COR-L47 (cell line): ENCODE measurements at regions not wholly inside any gene's neighbourhood (a gene's known extent, or its start where the extent isn't known, plus 50 kb on each side); places are given as distances from the start of the nearest gene placed in this dataset.

Experiments used
- DNase-seq: peaks from one replicate; lab custom pipeline; 2025; lab: John Stamatoyannopoulos, UW

DNA sequence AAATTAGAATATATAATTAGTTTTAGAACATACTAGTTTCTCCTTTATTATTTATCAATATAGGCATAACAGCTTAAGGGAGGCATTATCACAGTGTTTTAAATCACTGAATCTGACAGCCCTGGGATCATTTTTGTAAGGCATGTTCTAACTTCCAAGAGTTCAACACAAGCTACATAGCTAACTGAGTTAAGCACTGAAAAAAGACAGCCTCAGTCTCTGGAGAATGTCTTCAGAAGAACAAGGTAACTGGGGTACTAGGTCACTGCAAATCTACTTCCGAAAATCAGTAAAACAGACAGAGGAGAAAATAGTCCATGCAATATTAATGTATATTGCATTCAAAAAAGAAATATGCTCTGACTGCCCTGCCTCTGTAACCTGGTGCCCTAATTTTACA is 502.1 kb downstream of the RFC3 start:
- DNase-seq: no peak

DNA sequence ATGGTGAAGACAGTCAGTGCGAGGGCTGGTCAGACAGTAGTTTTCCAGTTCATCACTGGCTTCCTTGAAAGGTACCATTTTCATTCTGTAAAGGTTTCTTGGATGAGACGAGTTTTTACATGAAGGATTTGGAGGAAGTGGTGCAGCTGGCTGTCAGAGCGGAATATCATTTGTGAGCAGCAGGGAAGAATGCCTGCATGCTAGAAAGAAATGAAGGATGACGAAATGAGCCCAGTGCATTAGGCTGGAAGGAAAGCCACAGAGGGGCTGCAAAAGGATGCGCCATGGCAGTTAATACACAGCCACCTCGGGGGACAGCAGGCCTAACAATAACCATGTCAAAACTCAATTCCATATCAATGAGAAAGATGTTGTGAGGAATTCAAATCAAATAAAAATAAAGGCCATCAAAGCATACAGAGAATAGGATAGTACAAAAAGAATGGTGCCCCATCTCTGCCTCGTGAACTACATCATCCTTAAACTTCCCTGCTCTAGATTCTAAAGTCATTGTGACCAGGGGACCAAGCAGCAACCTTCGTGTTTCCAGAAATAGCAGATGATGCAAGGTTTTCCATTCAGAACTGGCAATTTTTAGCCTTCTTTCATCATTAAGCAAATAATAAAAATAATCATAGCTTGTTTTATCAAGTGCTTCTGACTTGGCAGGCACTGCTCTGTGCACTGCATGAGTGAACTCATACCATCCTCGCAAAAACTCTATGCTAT is 504.2 kb downstream of the RFC3 start:
- no peak for DNase-seq

DNA sequence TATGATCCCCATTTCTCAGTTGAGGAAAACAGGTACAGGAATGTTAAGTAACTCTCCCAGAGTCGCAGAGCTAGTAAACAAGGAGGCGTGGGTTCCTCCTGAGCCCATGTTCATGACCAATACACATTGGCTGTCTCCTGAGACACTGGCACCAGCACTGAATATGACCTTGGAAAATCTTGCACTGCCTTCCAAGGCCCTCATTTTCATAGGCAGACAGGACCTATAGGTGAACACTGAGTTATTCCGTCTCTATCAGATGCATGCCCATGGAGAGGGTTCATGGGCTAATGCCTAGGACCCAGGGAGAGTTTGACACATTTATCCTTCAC is 504.8 kb downstream of the RFC3 start:
- DNase-seq: no peak

DNA sequence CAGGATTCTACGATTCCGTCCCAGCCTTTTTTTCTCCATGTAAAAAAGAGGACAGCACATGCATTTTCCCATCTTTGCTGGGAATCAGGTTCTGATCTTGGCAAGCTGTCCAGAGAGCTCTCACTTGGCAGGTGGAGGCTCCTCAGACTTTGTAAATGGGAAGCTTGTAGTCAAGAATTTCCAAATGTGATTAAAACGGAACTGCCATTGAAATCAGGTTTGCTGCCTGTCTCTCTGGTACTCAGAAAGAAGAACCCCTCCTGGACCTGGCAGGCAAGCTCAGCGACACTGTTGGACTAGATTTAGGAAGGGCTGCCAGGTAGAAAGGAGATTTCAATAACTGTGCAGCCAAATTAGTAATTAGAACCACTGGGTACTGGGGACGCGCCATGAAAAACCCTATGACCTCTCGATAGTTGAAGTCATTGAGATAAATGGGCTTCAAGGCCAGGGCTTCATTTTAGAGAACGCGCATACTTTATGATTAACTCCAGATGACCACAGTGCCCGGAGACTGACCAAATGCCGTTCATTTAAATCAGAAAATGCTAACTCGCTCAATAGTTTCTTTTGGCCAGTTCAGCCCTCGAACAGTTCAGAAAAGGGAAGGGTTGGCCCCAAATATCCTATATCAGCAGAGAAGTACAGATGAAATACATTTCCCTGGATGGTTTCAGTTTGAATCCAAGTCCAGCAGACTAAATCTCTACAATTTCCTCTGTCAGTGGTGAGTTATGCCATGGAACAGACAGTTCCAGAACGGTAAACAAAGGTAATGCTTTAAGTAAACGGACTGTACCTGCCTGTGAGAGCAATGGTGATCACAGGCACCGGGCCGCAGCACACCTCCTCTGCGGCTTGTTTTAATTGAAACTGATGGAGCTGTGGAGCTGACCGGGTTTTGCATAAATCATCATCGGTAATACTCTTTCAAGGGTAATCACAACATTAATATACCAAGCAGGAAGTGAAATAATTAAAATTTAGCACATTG is 517.4 kb downstream of the RFC3 start:
- no peak for DNase-seq

DNA sequence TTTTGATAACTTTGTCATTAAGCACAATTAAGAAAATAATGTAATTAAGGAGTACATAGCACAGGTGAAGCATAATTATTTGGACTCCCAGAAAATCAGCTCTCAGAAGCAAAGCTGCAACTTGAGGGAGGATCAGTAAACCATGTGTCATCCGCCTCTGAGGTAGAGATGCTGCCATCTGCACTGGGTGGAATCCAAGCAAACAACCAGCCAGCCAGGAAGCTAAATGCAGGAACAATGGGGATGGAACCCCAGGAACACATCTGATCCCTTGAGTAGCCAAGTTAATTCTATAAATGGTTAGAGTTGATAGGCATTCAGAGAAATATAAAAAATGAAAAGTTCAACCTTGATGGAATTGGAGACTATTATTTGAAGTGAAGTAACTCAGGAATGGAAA is 520.2 kb downstream of the RFC3 start:
- no peak for DNase-seq

DNA sequence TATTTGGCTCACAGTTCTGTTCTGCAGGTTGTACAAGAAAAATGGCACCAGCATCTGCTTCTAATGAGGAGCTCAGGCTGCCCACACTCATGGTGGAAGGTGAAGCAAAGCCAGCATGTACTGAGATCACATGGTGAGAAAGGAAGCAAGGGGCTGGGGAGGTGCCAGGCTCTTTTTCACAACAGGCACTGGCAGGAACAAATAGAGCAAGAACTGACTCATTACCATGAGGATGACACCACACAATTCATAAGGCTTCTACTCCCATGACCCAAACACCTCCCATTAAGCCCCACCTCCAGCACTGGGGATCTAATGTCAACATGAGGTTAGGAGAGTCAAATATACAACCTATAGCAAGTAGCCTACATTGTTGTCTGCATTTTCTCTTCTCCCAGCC is 522.6 kb downstream of the RFC3 start:
- DNase-seq: no peak

DNA sequence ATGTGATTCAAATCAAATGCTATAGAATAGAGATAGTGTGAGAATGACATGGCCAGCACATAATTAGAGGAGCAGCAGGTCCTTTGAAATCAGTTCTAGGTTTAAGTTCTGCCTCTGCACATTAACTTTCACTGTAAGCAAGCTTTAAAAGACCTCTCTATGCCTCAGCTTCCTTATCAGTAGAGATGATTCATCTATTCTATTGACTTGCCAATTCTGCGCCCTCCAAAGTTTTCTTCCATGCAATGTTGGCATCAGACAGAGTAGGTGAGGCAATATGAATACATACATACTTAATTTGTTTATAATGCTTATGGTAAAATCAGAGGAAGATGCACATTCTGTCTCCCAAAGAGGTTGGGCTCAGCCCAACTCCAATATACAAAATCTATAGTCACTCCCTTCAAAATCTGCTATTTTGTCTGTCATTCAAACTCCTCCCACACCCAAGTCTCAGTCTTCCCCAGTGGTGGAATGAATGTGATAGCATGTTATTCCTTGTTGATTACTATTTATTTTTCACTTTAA is 525.5 kb downstream of the RFC3 start:
- DNase-seq: no peak

DNA sequence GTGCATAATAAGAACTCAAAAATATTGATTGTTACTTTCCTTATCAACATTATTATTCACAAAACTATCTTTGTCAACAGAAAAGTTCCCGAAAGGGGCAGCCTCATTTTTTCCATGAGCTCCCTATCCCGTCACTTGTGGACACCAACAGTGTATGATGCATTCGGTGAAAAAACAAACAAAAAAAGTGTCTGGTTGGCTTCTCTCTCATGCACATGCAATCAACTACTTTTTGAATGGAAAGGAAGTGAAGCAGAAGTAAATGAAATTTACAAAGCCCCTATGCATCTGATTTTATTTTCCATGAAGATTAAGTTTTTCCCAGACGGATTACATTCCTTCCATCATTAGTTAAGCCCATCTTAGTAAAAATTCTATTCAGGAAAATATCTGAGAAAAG is 526.9 kb downstream of the RFC3 start:
- DNase-seq: no peak

DNA sequence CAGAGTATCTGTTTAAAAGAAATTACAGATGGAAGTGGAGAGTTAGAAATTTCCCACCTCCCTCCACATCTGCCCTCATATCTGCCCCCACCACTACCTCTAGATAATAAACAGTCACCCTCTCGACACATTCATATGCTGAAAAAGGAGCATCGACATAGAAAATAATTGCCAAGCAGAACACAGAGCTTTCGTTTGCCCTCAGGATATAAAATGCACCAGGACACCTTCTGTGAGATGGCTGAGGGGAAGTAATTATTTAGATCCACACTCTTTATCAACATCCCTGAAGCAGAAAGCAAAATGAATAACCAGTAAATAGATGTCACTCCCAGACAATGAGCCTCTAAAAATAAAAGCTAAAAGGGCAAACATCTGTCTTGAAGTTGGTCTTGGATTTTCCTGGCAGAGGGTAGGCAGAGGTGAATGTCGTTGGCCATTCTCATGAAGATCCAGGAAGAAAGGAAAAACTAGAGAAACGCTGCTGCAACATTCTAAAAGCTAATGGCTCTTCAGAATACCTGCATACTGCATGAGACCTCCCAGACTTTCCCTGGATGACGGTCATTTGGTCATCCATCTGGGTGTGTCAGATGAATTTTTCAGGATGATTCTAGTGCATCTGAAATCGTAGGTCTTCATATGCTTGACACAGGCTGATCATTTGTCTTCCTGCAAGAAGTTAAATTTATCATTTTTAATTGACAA is 527.5 kb downstream of the RFC3 start:
- peak; percentile 65 for DNase-seq

DNA sequence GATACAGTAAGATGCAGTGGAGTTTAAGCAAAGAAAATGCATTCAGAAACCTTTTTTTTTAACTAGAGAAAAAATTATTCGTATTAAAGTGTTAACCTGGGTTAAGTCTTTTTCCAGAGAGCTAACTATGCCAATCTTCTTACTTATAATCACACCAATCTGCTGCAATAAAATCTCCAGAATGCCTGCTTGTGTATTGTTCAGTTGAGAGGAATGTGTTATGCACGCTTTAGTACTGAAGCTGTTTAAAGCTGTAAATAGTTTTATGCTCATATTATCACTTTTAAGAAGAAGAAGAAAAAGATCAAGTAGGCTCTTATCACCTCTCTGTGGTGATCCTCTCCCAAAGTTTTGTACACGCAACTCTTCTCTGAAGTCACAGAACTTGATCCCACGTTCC is 528.7 kb downstream of the RFC3 start:
- DNase-seq: no peak

DNA sequence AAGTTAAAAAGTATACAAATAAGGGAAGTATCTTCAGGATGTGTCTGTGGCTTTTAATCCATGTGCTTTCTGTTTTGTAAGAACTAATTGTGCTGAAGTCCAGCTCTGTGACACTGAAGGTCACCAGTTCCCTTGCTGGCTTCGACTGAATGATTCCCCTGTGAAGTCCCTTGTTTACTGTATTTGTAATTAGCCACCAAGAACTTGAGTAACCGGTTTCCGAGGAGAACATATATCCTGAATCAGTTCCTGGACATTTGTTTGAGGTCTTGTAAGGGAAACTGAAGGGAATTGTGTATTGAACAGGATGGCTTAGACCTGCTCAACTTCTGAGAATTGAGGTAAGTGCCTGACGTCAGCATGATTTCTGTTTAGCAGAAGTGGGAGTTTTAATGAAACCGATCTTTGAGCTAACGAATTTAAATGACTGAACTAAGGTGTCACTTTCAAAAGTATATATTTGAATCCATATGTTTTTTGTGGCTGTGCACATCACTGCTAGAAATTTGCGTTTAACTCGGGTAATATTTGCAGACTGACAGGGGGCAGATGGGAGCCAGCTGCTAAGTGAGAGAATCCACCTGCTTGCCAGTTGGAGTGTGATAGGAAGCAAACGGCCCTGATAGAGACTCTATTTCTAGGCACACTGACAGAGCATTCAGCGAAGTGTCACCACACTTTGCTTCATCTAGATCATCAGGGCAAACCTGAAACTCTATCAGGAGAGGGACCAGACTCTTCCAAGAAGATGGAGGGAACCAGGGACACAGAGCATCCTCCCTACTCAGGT is 530.0 kb downstream of the RFC3 start:
- DNase-seq: peak; percentile 31

DNA sequence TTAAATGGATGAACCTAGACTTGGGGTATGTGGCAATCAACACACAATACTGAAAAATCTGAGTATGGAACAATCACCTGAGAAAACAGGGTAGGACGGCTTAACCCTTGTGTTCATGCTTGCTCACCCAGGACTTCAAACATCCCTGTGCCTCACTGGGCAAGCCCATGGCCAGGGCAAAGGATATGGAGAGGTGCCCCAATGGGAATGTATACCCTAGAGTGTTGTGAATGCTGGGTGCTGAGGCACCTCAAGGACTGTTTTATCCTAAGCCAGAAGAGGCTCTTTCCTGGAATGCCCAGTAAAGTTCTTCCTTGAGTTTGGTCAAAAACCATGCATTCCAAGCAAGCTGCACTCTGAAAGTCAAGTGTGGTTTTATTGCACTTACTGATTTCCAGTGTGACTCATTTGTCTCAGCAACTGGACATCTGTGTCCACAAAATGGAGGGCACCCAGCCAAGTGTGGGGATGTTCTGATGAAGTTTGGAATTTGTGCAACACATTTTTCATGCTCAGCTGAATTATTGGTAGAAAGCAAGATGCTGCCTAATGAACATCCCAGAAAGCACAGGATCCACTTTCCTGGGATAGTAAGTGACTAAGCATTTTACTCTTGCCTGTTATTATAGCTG is 531.3 kb downstream of the RFC3 start:
- DNase-seq: no peak

DNA sequence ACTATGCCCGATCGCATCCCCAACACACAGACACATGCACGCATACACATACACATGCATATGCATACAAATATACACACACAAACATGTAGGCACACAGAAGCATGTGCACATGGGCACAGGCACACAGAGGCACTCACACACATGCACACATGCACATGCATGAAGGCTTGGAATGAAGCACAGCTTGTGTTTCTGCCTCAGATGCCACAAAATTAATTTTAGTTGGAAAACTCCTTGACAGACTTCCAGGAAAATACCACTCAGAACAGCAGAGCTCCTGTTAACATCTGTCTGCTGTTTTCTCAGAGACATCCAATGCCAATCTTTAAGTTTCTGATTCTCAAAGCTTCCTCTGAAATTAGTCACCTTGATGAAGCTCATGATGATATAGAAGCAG is 532.7 kb downstream of the RFC3 start:
- no peak for DNase-seq

DNA sequence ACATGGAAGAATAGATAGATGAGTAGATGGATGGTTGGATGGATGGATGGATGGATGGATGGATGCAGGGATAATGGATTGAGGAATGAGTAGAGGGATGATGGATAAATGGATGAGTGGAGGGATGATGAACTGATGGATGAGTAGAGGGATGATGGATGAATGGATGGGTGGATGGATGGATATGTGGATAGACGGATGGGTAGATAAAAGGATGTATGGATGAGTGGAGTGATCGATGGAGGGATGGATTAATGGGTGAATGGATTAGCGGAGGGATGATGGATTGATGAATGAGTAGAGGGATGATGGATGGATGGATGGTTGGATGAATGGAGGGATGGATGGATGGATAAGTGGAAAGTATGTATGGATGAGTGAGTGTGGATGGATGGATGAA is 533.2 kb downstream of the RFC3 start:
- DNase-seq: no peak

DNA sequence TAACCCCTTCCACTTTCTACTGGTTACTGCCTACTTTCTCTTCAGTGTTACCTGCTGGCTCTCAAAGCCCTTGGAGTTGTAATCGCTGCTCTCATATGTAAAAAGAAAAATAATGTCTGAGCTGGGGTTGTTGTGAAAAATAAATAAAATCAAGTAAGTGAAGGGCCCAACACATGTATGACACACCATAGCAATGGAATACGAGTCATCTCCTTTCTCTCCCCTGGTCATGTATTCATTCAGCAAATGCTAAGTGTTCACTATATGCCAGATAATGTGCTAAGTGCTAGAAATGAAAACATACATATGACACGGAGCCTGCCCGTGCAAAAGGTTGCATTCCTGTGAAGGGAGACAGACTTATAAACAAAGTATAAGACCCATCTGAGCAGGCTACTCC is 535.0 kb downstream of the RFC3 start:
- DNase-seq: no peak

DNA sequence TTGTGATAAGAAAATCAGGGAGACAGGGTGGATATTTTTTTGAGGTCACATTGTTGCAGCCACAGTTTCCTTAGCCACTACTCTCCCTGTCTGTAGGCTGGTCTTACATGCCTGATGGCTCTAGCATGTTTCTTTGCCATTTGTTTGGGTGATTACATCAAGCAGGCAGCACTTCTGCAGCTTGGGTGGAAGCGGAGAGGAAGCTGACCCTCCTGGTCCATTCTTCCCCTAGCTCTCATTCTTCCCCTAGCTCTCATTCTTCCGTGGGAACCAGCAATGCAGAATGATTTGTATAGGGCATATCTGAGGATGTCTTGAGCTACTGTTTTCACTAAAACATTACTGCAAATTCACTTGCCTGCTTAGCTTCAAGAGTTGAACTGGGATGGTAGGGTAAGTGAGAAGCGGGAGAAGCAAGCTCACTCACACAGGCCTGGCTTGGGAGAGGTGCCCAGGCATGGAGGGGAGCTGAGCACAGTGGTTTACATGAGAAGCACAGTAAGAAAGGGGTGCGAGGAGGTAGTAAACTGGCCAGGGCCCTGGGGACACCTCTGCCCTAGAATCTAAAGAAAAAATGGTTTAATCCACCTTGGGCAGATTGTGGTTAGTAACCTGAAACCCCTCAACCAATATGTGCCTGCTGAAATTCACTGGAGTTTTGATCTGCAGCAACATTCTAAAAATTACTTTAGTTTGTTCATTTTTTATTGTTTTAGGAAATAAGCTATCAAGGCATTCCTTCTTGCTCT is 538.9 kb downstream of the RFC3 start:
- no peak for DNase-seq

DNA sequence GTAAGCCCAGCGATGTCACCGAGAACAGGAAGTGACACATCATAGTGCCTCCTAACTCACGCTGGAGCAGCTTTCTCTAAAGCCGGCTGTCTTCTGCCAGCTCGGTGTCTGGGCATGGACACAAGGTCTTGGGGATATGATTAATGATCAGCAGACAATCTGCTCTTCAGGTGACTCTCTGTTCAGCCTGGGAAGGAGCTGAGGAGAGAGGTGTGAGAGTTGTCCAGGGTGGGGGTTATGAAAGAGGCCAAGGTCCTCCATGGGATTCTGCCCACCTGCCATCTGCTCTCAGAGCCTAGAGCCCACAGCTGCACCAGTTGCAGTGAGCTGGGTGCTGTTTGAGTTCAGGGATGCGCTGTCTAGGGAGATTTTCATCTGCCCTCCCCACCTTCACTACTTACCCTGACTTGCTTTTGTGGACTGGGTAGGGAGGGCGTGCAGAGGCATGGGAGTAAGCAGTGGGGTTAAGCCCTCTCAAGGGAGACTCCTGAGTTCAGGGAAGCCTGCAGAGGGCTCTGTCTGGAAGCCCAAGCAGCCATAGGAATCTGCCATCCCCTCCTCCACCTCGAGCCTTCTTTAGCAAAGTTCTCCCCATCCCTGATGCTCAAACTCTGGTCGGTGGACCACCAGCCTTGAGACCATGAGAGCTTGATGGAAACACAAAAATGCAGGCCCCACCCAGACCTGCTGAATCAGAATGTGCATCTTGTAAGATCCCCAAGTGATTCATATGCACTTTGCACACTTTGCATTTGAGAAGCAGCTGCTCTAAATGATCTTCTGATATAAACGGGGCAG is 539.7 kb downstream of the RFC3 start:
- no peak for DNase-seq

DNA sequence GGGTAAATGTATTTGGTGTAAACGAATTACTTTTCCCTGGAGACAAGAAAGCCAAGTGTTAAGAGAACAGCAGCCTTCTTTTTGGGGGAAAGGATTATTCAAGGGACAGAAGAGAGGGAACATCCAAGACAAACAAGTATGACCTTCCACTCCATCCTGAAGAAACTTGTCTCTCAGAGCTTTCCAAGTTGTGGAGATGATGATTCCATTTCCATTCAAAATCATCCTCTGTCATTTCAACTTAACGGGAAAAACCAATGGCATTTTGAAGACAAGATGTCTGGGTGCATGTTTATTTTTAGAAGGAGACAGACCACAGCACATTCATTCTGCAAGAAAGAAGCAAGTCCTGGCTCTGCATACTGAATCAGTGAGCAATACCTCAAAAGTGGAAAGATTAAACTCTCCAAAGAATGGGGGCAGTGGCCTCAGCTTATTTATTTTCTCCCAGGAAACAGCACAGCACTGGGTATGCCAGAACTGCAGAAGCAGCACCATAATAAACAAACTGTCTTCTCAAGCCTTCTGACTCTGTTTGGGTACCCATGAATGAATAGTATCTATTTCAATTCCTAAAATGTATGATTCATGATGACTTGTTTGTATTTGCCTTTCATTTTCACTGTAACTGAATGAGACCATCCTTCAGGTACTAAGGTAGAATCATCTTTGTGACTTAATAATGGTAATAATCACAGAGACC is 541.0 kb downstream of the RFC3 start:
- no peak for DNase-seq

DNA sequence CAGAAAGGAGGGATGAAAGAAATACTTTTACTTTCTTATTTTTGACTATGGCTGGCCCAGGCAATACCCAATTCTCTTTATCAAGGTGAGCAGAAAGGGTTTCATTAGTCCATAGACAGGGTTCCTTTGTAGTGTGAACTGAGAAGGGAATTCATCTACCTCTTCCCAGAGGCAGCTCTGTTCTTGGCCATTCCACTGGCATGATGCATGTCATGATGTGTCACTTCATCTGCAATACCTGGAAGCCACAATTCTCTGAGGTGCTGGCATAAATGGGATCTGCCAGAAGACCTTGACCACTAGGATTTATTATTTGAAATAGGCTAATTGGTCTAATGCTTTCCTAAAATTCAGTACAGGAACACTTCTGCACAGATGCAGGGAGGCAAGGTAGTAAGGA is 542.8 kb downstream of the RFC3 start:
- DNase-seq: no peak
